Neural cell (in vitro differentiated cells): ENCODE measurements at regions not wholly inside any gene's neighbourhood (a gene's known extent, or its start where the extent isn't known, plus 50 kb on each side); places are given as distances from the start of the nearest gene placed in this dataset.

Source experiments
- H2AFZ ChIP-seq: fragments of 200-600, 300-800 bp; sonication (generic), shearing (Covaris generic); 2 replicates; pipeline ENCODE4 v1.6.0; 2014; ENCODE audit warnings: low read depth, mild to moderate bottlenecking, antibody characterized with exemption, low read length, moderate library complexity
- H3F3A ChIP-seq: fragments of 200-600 bp; shearing (Covaris generic); 2 replicates; pipeline ENCODE4 v1.6.1; 2016; ENCODE audit warnings: mild to moderate bottlenecking, moderate library complexity, mixed read lengths, antibody characterized with exemption, low read length; ENCODE audit not compliant: insufficient read depth, poor library complexity, severe bottlenecking
- H3K27ac ChIP-seq: fragments of 200-600, 300-800 bp; sonication (generic), shearing (Covaris generic); 2 replicates; pipeline ENCODE4 v1.5.1; 2014; ENCODE audit warnings: mild to moderate bottlenecking, low read length, moderate library complexity
- H3K27me3 ChIP-seq: fragments of 300-800, 200-600 bp; sonication (generic), shearing (Covaris generic); 2 replicates; pipeline ENCODE4 v1.6.0; 2014; ENCODE audit warnings: mild to moderate bottlenecking, low read depth, low read length, moderate library complexity; ENCODE audit not compliant: insufficient read depth
- H3K36me3 ChIP-seq: fragments of 300-800, 200-600 bp; sonication (generic), shearing (Covaris generic); 2 replicates; pipeline ENCODE4 v1.5.1; 2014; ENCODE audit warnings: mild to moderate bottlenecking, antibody characterized with exemption, low read length, moderate library complexity; ENCODE audit not compliant: insufficient read depth
- H3K4me2 ChIP-seq: fragments of 300-800, 200-600 bp; sonication (generic), shearing (Covaris generic); 2 replicates; pipeline ENCODE4 v1.6.0; 2014; ENCODE audit warnings: mild to moderate bottlenecking, low read length
- H3K4me3 ChIP-seq: fragments of 300-800, 200-600 bp; sonication (generic), shearing (Covaris generic); 2 replicates; pipeline ENCODE4 v1.5.1; 2014; ENCODE audit warnings: mild to moderate bottlenecking, low read length, moderate library complexity
- H3K79me2 ChIP-seq: fragments of 200-600 bp; shearing (Covaris generic); replicated peaks from 2 replicates; pipeline ENCODE4 v1.6.0; 2014; ENCODE audit warnings: mild to moderate bottlenecking, low read length, moderate library complexity; ENCODE audit not compliant: insufficient read depth
- H3K9ac ChIP-seq: fragments of 300-800, 200-600 bp; sonication (generic), shearing (Covaris generic); 2 replicates; pipeline ENCODE4 v1.6.1; 2016; ENCODE audit warnings: mild to moderate bottlenecking, low read length, mixed read lengths
- H3K9me2 ChIP-seq: fragments of 200-600 bp; shearing (Covaris generic); 2 replicates; pipeline ENCODE4 v1.6.1; 2016; ENCODE audit warnings: mild to moderate bottlenecking, low read length, mixed read lengths; ENCODE audit not compliant: insufficient read depth
- H3K9me3 ChIP-seq: fragments of 200-600, 300-800 bp; sonication (generic), shearing (Covaris generic); 2 replicates; pipeline ENCODE4 v1.6.1; 2016; ENCODE audit warnings: mild to moderate bottlenecking, mixed run types, low read length, moderate library complexity, mixed read lengths
- H4K20me1 ChIP-seq: fragments of 200-600 bp; shearing (Covaris generic); 2 replicates; pipeline ENCODE4 v1.6.1; 2016; ENCODE audit warnings: mild to moderate bottlenecking, mixed run types; ENCODE audit not compliant: insufficient read depth
- EP300 ChIP-seq: fragments of 450-650 bp; conservative IDR thresholded peaks from 2 replicates; pipeline ENCODE4 v1.6.1; 2014; ENCODE audit warnings: antibody characterized with exemption, mild to moderate bottlenecking, moderate library complexity; ENCODE audit not compliant: poor library complexity, severe bottlenecking
- EZH2 ChIP-seq: fragments of 200-600, 300-800 bp; shearing (Covaris generic), sonication (generic); IDR thresholded peaks from 2 replicates; pipeline ENCODE4 v1.6.1; 2014; ENCODE audit warnings: antibody characterized with exemption, low read length, borderline replicate concordance, mild to moderate bottlenecking; ENCODE audit not compliant: insufficient read depth, poor library complexity, severe bottlenecking
- MXI1 ChIP-seq: fragments of 450-650 bp; conservative IDR thresholded peaks from 2 replicates; pipeline ENCODE4 v1.6.1; 2014; ENCODE audit warnings: antibody characterized with exemption, mild to moderate bottlenecking; ENCODE audit not compliant: poor library complexity, severe bottlenecking
- POLR2AphosphoS5 ChIP-seq: IDR thresholded peaks from 2 replicates; pipeline ENCODE4 v1.6.1; 2012
- RAD21 ChIP-seq: fragments of 450-650 bp; conservative IDR thresholded peaks from 2 replicates; pipeline ENCODE4 v1.6.1; 2014; ENCODE audit warnings: antibody characterized with exemption, mild to moderate bottlenecking, moderate library complexity
- SMC3 ChIP-seq: fragments of 450-650 bp; conservative IDR thresholded peaks from 2 replicates; pipeline ENCODE4 v1.6.1; 2014; ENCODE audit warnings: antibody characterized with exemption, mild to moderate bottlenecking, moderate library complexity; ENCODE audit not compliant: poor library complexity
- TAF1 ChIP-seq: IDR thresholded peaks from 2 replicates; pipeline ENCODE4 v1.6.1; 2012; ENCODE audit warnings: low read depth
- TF ChIP-seq, protein P1 (sequence below): fragments of 450-650 bp; IDR thresholded peaks from 2 replicates; pipeline ENCODE4 v1.5.1; 2014; ENCODE audit warnings: antibody characterized with exemption, mild to moderate bottlenecking, moderate library complexity; ENCODE audit not compliant: poor library complexity, severe bottlenecking
- TF ChIP-seq, protein P2 (sequence below): IDR thresholded peaks from 2 replicates; pipeline ENCODE4 v1.6.1; 2012; ENCODE audit warnings: borderline replicate concordance

DNA sequence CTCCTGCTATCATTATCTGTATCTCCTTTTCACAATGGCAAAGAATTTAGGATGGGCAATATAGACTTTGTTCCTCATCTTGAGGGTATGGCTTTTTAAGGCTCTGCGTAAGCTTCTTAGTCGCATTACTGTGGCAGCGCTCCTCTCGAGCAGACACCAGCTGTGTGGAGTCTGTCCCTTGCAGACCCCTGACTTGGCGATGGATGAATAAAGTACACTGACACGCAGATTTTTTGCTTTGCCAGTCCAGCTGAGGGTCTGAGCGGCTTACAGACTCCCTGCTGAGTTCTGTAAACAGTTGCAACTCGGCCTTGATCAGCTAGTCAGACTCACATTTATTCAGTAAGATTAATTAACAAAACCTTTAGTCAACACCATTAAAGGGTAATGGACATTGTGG lies 390.0 kb upstream of the CNTN5 start:
- Histone ChIP-seq H3K9me3 (no peaks in the 10 kb centered on the region), H2AFZ (no peak overlapping the region), H3K9me2 (no peaks in the 10 kb centered on the region), H3K9ac (no peak overlapping the region), H3K79me2 (no peaks in the 10 kb centered on the region), H3K4me2 (no peak overlapping the region), H4K20me1 (no peaks in the 10 kb centered on the region), H3K27ac (no peak overlapping the region), H3K36me3 (no peaks in the 10 kb centered on the region), H3K4me3 (no peak overlapping the region), H3K27me3 (no peaks in the 10 kb centered on the region), H3F3A (no peaks in the 10 kb centered on the region)
- TF ChIP-seq MXI1 = no peak
- no peak for TF ChIP-seq TAF1
- TF ChIP-seq, protein P1, sequence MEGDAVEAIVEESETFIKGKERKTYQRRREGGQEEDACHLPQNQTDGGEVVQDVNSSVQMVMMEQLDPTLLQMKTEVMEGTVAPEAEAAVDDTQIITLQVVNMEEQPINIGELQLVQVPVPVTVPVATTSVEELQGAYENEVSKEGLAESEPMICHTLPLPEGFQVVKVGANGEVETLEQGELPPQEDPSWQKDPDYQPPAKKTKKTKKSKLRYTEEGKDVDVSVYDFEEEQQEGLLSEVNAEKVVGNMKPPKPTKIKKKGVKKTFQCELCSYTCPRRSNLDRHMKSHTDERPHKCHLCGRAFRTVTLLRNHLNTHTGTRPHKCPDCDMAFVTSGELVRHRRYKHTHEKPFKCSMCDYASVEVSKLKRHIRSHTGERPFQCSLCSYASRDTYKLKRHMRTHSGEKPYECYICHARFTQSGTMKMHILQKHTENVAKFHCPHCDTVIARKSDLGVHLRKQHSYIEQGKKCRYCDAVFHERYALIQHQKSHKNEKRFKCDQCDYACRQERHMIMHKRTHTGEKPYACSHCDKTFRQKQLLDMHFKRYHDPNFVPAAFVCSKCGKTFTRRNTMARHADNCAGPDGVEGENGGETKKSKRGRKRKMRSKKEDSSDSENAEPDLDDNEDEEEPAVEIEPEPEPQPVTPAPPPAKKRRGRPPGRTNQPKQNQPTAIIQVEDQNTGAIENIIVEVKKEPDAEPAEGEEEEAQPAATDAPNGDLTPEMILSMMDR = no peak
- no peak for TF ChIP-seq RAD21
- no peak for TF ChIP-seq SMC3
- TF ChIP-seq, protein P2, sequence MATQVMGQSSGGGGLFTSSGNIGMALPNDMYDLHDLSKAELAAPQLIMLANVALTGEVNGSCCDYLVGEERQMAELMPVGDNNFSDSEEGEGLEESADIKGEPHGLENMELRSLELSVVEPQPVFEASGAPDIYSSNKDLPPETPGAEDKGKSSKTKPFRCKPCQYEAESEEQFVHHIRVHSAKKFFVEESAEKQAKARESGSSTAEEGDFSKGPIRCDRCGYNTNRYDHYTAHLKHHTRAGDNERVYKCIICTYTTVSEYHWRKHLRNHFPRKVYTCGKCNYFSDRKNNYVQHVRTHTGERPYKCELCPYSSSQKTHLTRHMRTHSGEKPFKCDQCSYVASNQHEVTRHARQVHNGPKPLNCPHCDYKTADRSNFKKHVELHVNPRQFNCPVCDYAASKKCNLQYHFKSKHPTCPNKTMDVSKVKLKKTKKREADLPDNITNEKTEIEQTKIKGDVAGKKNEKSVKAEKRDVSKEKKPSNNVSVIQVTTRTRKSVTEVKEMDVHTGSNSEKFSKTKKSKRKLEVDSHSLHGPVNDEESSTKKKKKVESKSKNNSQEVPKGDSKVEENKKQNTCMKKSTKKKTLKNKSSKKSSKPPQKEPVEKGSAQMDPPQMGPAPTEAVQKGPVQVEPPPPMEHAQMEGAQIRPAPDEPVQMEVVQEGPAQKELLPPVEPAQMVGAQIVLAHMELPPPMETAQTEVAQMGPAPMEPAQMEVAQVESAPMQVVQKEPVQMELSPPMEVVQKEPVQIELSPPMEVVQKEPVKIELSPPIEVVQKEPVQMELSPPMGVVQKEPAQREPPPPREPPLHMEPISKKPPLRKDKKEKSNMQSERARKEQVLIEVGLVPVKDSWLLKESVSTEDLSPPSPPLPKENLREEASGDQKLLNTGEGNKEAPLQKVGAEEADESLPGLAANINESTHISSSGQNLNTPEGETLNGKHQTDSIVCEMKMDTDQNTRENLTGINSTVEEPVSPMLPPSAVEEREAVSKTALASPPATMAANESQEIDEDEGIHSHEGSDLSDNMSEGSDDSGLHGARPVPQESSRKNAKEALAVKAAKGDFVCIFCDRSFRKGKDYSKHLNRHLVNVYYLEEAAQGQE = no peak
- TF ChIP-seq POLR2AphosphoS5 = no peak
- no peak for TF ChIP-seq EZH2
- no peak for TF ChIP-seq EP300

DNA sequence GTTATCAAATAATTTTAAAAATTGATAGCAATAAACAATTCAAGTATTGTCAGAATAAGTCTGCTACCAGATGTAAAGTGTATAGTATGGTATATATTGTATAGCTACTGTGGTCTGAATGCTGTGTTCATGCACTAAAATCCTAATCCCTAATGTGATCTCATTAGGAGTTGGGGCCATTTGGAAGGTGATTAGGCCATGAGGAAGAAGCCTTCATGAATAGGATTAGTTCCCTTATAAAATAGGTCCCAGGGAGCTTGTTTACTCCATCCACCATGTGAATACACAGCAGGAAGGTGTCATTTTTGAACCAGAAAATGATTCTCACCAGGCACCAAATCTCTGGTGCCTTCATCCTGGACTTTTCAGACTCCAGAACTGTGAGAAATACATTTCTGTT lies 363.0 kb upstream of the CNTN5 start:
- Histone ChIP-seq H3F3A (no peaks in the 10 kb centered on the region), H3K27ac (no peak overlapping the region), H3K9me3 (no peaks in the 10 kb centered on the region), H3K27me3 (peaks cover 2% of the 10 kb centered on the region), H3K4me3 (no peak overlapping the region), H3K36me3 (no peaks in the 10 kb centered on the region), H3K4me2 (no peak overlapping the region), H3K79me2 (no peaks in the 10 kb centered on the region), H4K20me1 (no peaks in the 10 kb centered on the region), H3K9me2 (no peaks in the 10 kb centered on the region), H2AFZ (no peak overlapping the region), H3K9ac (no peak overlapping the region)
- no peak for TF ChIP-seq SMC3
- TF ChIP-seq, protein P2 = no peak
- no peak for TF ChIP-seq RAD21
- TF ChIP-seq TAF1 = no peak
- no peak for TF ChIP-seq POLR2AphosphoS5
- TF ChIP-seq EP300 = no peak
- TF ChIP-seq MXI1 = no peak
- TF ChIP-seq, protein P1 = no peak
- no peak for TF ChIP-seq EZH2
